ENCODE measurements at regions not wholly inside any gene's neighbourhood (a gene's known extent, or its start where the extent isn't known, plus 50 kb on each side); places are given as distances from the start of the nearest gene placed in this dataset.

DNA sequence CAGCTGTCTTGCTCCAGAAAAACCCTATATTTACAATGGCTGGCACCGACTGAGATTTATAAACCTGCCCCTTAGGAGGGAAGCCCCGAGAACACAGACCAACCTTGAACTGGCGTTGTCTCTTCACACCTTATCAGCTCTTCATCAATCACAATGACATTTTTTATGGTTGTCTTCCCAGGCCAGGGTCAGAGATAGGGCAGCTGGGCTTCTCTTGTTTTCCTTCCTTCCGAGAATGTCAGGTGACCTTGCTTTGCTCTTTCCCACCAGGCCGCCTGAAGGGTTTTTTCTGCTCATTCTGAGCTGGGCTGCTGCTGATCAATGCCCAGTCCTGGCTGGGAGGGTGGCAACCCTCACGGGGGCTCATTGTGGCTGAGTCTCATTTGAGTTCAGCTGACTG lies 619.1 kb downstream of the CCDC171 start:
- TF ChIP-seq FOXA1 (IDR thresholded peaks at IDR 0.05) (no peak), EGR1 (IDR thresholded peaks at IDR 0.05; ENCODE audit: low read depth in 2 of 2) (no peak), YY1 (IDR thresholded peaks at IDR 0.05) (no peak), TAF1 (conservative IDR thresholded peaks at IDR 0.05) (no peak)
- TF ChIP-seq, protein P1, sequence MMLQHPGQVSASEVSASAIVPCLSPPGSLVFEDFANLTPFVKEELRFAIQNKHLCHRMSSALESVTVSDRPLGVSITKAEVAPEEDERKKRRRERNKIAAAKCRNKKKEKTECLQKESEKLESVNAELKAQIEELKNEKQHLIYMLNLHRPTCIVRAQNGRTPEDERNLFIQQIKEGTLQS (IDR thresholded peaks at IDR 0.05) = no peak
- H3K4me3 ChIP-seq (ENCODE audit: low read depth in 1 of 3, low read length in 3 of 3) = no peak overlapping the region
- peaks cover 0 to 1% (median 0%) of the 10 kb centered on the region in 4 donors for H3K4me1 ChIP-seq (ENCODE audit: control insufficient read depth in 4 of 4, insufficient read depth in 4 of 4, low read length in 3 of 4)
- no peaks in the 10 kb centered on the region for H3K9me3 ChIP-seq (ENCODE audit: control insufficient read depth in 4 of 4, low read length in 3 of 4)
- DNase-seq (ENCODE audit: low spot score) = no peak
- no peak overlapping the region for H3K9ac ChIP-seq (ENCODE audit: low read depth in 1 of 2, low read length in 2 of 2)
- no peak overlapping the region for H3K27ac ChIP-seq (ENCODE audit: low read depth in 1 of 2, low read length in 2 of 2)
- 44% methylated on average over 6 of the region's 6 CpGs for WGBS
- no peaks in the 10 kb centered on the region for H3K27me3 ChIP-seq (ENCODE audit: control insufficient read depth in 4 of 4, insufficient read depth in 4 of 4, low read length in 3 of 4)
- no peaks in the 10 kb centered on the region for H3K36me3 ChIP-seq (ENCODE audit: control insufficient read depth in 4 of 4, insufficient read depth in 3 of 4, low read depth in 1 of 4, low read length in 3 of 4)

DNA sequence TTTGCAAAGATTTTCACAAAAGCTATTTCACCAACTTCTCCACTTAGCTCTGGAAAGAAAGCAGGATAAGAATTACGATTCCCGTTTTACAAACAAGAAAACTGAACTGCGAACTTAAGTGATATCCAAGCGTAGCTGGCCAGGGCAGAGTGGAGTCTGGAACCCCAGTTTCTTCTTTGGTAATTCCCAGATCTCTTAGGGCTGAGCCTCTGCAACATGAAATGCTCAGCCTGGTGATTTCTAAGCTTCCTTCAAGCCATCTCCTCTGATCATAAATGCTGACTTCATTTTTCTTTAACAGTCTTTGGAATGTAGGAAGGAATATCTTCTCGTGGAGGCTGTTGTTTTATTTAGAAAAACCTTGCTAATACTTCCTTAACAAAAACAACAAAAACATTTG lies 620.0 kb downstream of the CCDC171 start:
- 71% methylated on average over 5 of the region's 5 CpGs for WGBS
- no peak for DNase-seq (ENCODE audit: low spot score)
- H3K4me3 ChIP-seq (ENCODE audit: low read depth in 1 of 3, low read length in 3 of 3) = no peak overlapping the region
- H3K27me3 ChIP-seq (ENCODE audit: control insufficient read depth in 4 of 4, insufficient read depth in 4 of 4, low read length in 3 of 4) = no peaks in the 10 kb centered on the region
- no peaks in the 10 kb centered on the region for H3K9me3 ChIP-seq (ENCODE audit: control insufficient read depth in 4 of 4, low read length in 3 of 4)
- H3K4me1 ChIP-seq (ENCODE audit: control insufficient read depth in 4 of 4, insufficient read depth in 4 of 4, low read length in 3 of 4) = peaks cover 0 to 1% (median 0%) of the 10 kb centered on the region in 4 donors
- TF ChIP-seq FOXA2 (IDR thresholded peaks at IDR 0.05) (no peak), RXRA (IDR thresholded peaks at IDR 0.05) (no peak), FOXA1 (IDR thresholded peaks at IDR 0.05) (no peak), NR2F2 (IDR thresholded peaks at IDR 0.05) (no peak), RAD21 (IDR thresholded peaks at IDR 0.05) (no peak)
- TF ChIP-seq, protein P2, sequence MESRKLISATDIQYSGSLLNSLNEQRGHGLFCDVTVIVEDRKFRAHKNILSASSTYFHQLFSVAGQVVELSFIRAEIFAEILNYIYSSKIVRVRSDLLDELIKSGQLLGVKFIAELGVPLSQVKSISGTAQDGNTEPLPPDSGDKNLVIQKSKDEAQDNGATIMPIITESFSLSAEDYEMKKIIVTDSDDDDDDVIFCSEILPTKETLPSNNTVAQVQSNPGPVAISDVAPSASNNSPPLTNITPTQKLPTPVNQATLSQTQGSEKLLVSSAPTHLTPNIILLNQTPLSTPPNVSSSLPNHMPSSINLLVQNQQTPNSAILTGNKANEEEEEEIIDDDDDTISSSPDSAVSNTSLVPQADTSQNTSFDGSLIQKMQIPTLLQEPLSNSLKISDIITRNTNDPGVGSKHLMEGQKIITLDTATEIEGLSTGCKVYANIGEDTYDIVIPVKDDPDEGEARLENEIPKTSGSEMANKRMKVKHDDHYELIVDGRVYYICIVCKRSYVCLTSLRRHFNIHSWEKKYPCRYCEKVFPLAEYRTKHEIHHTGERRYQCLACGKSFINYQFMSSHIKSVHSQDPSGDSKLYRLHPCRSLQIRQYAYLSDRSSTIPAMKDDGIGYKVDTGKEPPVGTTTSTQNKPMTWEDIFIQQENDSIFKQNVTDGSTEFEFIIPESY (IDR thresholded peaks at IDR 0.05) = no peak
- TF ChIP-seq, protein P3, sequence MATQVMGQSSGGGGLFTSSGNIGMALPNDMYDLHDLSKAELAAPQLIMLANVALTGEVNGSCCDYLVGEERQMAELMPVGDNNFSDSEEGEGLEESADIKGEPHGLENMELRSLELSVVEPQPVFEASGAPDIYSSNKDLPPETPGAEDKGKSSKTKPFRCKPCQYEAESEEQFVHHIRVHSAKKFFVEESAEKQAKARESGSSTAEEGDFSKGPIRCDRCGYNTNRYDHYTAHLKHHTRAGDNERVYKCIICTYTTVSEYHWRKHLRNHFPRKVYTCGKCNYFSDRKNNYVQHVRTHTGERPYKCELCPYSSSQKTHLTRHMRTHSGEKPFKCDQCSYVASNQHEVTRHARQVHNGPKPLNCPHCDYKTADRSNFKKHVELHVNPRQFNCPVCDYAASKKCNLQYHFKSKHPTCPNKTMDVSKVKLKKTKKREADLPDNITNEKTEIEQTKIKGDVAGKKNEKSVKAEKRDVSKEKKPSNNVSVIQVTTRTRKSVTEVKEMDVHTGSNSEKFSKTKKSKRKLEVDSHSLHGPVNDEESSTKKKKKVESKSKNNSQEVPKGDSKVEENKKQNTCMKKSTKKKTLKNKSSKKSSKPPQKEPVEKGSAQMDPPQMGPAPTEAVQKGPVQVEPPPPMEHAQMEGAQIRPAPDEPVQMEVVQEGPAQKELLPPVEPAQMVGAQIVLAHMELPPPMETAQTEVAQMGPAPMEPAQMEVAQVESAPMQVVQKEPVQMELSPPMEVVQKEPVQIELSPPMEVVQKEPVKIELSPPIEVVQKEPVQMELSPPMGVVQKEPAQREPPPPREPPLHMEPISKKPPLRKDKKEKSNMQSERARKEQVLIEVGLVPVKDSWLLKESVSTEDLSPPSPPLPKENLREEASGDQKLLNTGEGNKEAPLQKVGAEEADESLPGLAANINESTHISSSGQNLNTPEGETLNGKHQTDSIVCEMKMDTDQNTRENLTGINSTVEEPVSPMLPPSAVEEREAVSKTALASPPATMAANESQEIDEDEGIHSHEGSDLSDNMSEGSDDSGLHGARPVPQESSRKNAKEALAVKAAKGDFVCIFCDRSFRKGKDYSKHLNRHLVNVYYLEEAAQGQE (IDR thresholded peaks at IDR 0.05) = no peak
- H3K36me3 ChIP-seq (ENCODE audit: control insufficient read depth in 4 of 4, insufficient read depth in 3 of 4, low read depth in 1 of 4, low read length in 3 of 4) = no peaks in the 10 kb centered on the region
- H3K27ac ChIP-seq (ENCODE audit: low read depth in 1 of 2, low read length in 2 of 2) = no peak overlapping the region
- no peak overlapping the region for H3K9ac ChIP-seq (ENCODE audit: low read depth in 1 of 2, low read length in 2 of 2)

DNA sequence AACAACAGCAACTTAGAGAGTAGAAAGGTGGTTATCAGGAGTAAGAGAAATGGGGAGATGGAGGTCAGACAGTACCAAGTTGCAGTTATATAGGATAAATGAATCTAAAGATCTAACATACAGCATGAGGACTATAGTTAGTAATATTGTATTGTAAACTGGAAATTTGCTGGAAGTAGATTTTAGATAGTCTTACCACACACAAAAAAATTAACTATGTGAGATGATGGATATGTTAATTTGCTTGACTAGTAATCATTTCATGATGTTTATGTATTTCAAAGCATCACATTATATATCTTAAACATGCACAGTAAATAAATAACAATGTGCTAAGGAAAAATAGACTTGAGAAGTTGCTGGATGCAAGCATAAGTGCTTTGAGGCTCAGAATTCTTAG lies 622.1 kb downstream of the CCDC171 start:
- Histone ChIP-seq H3K9ac (ENCODE audit: low read depth in 1 of 2, low read length in 2 of 2) (no peak overlapping the region), H3K4me3 (ENCODE audit: low read depth in 1 of 3, low read length in 3 of 3) (no peak overlapping the region), H3K9me3 (ENCODE audit: control insufficient read depth in 4 of 4, low read length in 3 of 4) (no peaks in the 10 kb centered on the region), H3K4me1 (ENCODE audit: control insufficient read depth in 4 of 4, insufficient read depth in 4 of 4, low read length in 3 of 4) (peaks cover 0 to 1% (median 0%) of the 10 kb centered on the region in 4 donors), H3K27ac (ENCODE audit: low read depth in 1 of 2, low read length in 2 of 2) (no peak overlapping the region), H3K36me3 (ENCODE audit: control insufficient read depth in 4 of 4, insufficient read depth in 3 of 4, low read depth in 1 of 4, low read length in 3 of 4) (no peaks in the 10 kb centered on the region), H3K27me3 (ENCODE audit: control insufficient read depth in 4 of 4, insufficient read depth in 4 of 4, low read length in 3 of 4) (no peaks in the 10 kb centered on the region)
- TF ChIP-seq NR2F2 (IDR thresholded peaks at IDR 0.05) = no peak
- TF ChIP-seq TAF1 (conservative IDR thresholded peaks at IDR 0.05) = no peak
- TF ChIP-seq, protein P2 (IDR thresholded peaks at IDR 0.05) = no peak
- TF ChIP-seq HNF4A (conservative IDR thresholded peaks at IDR 0.05) = no peak
- no peak for TF ChIP-seq FOXA1 (IDR thresholded peaks at IDR 0.05)
- TF ChIP-seq RXRA (IDR thresholded peaks at IDR 0.05) = no peak
- no peak for TF ChIP-seq FOXA2 (IDR thresholded peaks at IDR 0.05)
- TF ChIP-seq EGR1 (IDR thresholded peaks at IDR 0.05; ENCODE audit: low read depth in 2 of 2) = no peak
- TF ChIP-seq, protein P1 (IDR thresholded peaks at IDR 0.05) = no peak
- no peak for TF ChIP-seq HNF4G (IDR thresholded peaks at IDR 0.05)
- TF ChIP-seq, protein P4, sequence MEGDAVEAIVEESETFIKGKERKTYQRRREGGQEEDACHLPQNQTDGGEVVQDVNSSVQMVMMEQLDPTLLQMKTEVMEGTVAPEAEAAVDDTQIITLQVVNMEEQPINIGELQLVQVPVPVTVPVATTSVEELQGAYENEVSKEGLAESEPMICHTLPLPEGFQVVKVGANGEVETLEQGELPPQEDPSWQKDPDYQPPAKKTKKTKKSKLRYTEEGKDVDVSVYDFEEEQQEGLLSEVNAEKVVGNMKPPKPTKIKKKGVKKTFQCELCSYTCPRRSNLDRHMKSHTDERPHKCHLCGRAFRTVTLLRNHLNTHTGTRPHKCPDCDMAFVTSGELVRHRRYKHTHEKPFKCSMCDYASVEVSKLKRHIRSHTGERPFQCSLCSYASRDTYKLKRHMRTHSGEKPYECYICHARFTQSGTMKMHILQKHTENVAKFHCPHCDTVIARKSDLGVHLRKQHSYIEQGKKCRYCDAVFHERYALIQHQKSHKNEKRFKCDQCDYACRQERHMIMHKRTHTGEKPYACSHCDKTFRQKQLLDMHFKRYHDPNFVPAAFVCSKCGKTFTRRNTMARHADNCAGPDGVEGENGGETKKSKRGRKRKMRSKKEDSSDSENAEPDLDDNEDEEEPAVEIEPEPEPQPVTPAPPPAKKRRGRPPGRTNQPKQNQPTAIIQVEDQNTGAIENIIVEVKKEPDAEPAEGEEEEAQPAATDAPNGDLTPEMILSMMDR (IDR thresholded peaks at IDR 0.05; ENCODE audit: low read depth, low read length, missing input control) = no peak
- TF ChIP-seq RAD21 (IDR thresholded peaks at IDR 0.05) = no peak
- TF ChIP-seq SP1 (IDR thresholded peaks at IDR 0.05) = no peak
- no peak for DNase-seq (ENCODE audit: low spot score)

Measured in liver (tissue), 8 donors.